Eye (tissue), 1 donor: ENCODE measurements at regions not wholly inside any gene's neighbourhood (a gene's known extent, or its start where the extent isn't known, plus 50 kb on each side); places are given as distances from the start of the nearest gene placed in this dataset.

Source experiments
- DNase-seq: peaks from one replicate; pipeline ENCODE4 v3.0.0-alpha.2; 2015

DNA sequence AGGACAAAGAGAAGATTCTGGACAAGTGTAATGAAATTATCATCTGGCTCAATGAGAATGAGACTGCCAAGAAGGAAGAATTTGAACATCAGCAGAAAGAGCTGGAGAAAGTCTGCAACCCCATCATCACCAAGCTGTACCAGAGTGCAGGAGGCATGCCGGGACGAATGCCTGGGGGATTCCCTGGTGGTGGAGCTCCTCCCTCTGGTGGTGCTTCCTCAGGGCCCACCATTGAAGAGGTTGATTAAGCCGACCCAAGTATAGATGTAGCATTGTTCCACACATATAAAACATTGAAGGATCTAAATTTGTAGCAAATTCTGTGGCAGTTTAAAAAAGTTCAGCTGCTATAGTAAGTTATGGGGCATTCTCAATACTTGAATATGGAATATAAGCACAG, 174.3 kb upstream of the CCND2 start:
- no peak for DNase-seq

DNA sequence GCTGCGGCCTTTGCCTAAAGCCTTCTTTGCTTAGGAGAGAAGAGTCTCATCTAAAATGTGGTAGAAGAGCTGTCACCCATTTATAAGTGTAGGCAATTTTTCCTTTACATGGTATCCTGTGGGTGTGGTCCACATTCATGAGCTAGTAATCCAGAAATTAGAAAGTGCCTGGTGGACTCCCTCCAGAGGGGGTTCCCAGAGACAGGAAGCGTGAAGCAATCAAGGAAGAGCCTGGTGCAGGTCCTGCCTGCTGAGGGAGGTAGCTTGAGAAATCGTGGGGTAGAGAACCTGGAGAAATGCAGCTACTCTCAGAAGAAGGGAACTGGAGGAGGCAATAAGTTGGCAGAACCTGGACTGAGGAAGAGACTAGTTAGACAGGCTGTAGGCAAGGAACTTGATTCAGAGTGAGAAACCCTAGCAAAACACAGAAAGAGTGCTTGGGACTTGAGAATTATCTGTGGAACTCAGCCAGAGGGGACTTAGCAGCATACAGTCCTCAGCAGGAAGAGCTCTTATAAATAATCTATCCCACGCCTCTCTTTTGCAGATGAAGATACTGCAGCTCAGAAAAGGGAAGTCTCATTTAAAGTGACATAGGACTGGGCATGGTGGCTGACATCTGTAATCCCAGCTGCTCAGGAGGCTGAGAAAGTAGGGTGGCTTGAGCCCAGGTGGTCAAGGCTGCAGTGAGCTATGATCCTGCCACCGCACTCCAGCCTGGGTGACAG, 182.4 kb upstream of the CCND2 start:
- no peak for DNase-seq

DNA sequence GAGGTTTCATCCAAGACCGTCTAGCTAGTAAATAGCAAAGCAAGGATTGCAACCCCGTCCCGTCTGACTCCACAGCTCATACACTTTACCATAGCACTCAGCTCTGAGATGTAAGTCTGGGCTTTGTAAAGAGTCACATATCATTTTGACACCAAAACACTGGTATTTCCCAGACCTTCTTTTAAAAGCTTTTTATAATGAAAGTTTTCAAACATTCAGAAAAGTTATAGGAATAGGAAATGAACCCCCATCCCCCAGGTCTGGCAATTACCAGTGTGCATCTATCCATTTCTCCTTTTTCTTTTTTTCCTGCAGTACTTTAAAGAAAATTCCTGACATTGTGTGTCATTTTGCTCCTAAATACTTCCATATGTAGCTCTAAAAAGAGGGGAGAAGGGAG, 183.6 kb upstream of the CCND2 start:
- no peak for DNase-seq

DNA sequence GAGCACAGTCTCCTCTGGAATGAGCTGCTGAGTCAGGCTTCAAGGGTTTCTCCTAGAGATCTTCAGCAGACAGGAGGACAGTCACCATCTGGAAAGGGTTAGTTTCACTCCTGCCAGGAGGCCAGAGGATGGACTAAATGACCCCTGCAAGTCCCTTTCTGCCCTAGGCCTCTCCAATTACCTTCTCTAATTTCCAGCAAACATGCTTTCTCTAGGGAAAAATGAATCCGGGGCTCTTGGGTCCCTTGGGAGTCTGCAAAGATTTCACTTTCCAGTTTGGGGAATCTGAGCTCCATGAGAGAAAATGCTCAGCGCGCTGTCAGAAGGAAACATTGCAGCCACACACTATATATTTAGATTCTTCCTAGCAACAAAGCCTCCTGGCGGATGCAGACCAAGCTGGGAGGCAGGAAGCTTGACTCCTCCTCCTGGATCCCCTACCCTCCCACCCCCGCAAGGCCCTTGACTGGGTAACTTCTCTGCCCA, 184.4 kb upstream of the CCND2 start:
- peak; percentile 39 for DNase-seq

DNA sequence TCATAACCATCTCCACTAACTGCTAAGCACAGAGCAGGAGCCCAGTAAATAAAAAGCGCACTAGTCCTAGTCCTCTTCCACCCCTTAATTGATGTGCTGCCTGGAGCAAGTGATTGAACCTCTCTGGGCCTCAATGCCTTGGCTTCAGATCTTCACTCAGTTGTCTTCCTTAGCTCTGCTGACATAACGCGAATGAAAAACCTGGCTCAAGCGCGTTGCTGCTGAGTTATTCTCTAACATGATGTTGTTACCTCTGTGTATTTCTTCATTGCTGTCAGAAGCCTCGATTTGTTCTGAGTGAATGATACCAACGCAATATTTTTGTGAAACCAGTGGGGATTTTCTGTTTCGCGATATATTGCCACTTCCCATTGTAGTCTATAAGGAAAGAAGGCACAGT, 185.1 kb upstream of the CCND2 start:
- no peak for DNase-seq

- peak; percentile 9 for DNase-seq
Measured at GRCh38 chr12:4086481-4086880, 187.1 kb upstream of the CCND2 start.

DNA sequence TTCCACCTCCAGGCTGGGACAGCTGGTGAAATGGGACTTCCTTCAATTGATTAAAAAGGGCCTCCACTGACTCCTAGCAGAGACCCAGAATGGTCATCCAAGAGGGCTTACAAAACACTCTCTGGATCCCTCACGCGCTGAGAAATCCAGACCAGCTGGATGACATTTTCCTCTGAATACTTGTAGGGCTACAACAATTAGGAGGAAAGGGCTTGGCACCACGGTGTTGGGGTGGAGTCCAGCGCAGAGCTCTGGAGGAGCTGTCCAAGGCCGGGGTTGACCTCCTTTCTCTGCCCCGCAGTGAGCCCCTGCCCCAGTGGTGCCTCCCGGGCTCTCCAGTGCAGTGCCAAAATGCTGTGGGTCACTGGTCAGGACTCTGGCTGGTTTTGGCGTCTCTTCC, 189.0 kb upstream of the CCND2 start:
- no peak for DNase-seq

DNA sequence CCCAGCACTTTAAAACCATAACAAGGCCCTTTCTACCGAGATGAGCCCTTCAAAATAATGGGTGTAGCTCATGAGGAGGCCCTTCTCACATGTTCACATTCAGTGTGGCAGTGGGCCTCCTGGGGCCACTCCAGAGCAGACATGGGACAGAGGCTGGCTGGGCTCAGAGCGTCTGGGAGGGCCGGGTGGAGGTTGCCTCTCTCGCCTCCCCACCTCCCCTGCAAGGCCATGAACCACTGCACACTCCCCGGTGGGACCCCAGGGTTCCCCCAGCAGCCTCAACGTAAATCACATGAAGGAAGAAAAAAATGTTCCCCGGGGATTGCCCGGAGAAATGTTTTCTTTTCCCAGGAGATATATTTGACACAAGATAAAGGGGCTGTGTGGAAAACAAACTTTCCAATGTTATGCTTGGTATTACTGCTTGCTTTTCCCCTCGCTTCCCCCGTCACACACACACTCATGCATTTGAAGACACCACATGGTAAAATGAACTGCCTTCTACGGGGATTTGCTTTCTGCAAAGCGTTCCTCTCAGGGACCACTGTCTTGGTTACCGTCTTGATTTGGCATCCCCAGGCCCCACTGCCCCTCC, 190.7 kb upstream of the CCND2 start:
- DNase-seq = no peak

DNA sequence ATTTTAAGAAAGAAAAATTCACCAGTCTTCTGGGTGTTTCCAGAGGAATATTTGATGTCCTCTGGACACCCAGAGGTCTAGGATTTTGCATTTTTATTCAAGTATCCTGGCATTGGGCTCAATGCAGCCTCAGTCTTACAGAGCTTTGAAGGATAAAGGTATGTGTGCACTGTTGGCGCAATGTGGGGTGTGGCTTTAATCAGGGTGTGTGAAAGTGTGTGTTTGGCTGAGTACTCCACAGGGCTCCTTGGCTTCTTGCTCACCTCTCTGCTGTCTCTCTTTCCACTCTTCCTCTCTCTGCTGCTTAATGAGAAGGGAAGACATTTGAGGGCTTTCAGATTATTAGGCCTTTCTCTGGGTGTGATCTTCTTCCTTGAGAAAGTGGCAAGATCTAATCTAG, 193.3 kb upstream of the CCND2 start:
- DNase-seq = no peak

DNA sequence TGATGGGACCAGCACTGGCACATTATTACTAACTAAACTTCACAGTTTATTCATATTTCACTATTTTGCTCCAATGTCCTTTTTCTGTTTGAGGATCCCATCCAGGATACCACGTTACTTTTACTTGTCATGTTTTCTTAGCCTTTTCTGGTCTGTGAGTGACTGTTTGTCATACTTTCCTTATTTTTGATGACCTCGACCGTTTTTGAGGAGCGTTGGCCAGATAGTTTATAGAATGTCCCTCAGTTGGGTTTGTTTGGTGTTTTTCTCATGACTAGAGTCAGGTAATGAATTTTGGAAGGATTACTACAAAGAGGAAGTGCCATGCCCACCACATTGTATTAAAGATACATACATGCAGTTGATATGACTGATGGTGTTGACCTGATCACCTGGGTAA, 199.4 kb upstream of the CCND2 start:
- no peak for DNase-seq

GRCh38 chr12:4069670-4070010, 196.4 kb upstream of the PARP11 start:
- no peak for DNase-seq

DNA sequence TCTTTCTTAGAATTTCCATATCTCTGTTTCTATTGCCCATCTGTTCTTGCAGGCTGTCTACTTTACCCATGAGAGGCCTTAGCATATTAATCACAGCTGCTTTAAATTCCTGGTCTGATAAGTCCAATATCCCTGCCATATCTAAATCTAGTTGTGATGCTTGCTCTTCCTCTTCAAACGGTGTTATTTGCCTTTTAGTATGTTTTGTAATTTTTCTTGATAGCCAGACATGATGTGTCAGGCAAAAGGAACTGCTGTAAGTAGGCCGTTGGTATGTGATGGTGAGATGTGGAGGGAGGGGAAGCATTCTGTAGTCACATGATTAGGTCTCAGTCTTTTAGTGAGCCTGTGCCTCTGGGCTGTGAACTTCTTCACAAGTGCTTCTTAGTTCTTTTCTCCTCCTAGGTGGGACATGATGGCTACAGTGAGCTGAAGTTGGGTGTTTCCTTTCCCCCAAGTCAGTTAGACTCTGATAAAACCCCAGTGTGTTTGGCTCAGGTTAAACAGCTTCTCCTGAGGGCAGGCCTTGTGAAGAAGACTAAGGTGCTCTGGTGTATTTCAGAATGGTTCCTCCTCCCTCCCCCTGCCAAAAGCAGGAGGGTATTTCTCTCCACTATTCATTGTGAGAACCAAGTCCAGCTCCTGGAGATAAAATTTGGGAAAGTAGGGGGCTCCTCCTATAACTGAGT, 195.9 kb upstream of the PARP11 start:
- DNase-seq = no peak

DNA sequence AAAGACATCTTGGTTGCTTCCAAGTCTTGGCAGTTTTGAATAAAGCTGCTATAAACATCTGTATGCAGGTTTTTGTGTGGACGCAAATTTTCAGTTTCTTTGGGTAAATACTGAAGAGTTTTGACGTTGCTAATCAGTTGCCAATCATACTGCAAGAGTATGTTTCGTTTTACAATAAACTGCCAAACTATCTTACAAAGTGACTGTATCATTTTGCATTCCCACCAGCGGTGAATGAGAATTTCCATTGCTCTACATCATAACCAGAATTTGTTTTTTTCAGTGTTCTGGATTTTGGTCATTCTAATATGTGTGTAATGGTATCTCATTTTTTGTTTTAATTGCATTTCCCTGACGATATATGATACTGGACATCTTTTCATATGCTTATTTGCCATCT, 190.8 kb upstream of the PARP11 start:
- no peak for DNase-seq

- DNase-seq = no peak
Measured at GRCh38 chr12:4059898-4060568, 186.8 kb upstream of the PARP11 start.

- no peak for DNase-seq
Measured at GRCh38 chr12:4056910-4057845, 184.0 kb upstream of the PARP11 start.

GRCh38 chr12:4054630-4055029, 181.4 kb upstream of the PARP11 start:
- DNase-seq = no peak

DNA sequence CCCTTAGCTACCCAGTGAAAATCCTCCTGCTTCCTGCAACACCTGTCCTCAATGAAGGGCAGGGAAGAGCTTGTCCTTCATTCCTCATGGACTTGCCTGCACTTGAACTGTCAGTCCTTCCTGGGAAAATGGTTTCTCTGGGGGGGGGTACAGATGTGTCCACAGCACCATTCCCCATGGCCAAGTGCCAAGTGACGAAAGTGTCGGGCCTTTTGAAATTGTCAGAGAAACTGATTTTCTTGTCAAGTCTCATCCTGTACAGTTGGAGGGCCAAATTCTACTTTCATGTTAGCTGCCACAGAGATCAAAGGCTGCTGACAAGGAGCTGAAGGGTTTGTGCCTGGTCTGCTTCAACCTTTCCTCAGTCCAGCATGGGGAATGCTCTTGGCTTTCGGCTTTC, 179.5 kb upstream of the PARP11 start:
- DNase-seq = no peak

- DNase-seq = no peak
Measured at GRCh38 chr12:4051596-4051995, 178.4 kb upstream of the PARP11 start.

DNA sequence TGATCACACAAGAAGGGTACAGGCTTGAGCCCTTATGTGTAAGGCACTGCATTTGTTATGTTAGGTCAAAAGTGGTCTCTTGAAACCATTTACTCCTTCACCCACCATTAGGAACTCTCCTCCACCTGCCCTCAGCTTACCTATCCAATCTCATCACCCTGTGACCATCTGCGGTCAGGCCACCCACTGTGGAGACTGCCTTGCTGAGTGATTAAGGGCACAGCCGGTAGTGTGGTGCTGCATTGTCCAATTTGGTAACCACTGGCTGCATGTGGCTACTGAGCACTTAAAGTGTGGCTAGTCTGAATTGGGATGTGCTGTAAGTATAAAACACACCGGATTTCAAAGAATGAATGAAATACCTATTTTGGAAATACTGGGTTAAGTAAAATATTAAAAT, 177.1 kb upstream of the PARP11 start:
- no peak for DNase-seq

GRCh38 chr12:4049298-4050080, 176.3 kb upstream of the PARP11 start:
- no peak for DNase-seq

DNA sequence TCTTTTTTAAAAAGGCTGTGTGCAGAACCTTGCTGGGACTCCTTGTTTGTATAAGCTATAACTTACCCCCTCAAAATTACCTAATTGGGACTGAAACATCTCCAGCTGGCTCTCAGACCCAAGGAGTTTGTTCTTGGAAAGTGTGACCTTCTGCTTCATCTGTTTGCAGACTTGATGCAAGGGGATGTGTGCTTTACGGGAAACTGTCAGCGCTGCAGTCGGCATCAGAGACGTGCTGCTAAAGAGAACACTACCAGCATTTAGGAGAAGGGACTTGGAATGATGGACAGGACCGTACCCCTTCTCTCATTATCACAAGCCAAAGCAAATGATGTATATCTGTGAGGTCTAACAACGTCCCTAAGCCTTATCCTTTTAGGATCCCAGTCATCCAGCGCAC, 174.2 kb upstream of the PARP11 start:
- DNase-seq = peak; percentile 48

GRCh38 chr12:4046495-4046840, 173.3 kb upstream of the PARP11 start:
- DNase-seq = no peak
